ENCODE measurements at regions not wholly inside any gene's neighbourhood (a gene's known extent, or its start where the extent isn't known, plus 50 kb on each side); places are given as distances from the start of the nearest gene placed in this dataset.

DNA sequence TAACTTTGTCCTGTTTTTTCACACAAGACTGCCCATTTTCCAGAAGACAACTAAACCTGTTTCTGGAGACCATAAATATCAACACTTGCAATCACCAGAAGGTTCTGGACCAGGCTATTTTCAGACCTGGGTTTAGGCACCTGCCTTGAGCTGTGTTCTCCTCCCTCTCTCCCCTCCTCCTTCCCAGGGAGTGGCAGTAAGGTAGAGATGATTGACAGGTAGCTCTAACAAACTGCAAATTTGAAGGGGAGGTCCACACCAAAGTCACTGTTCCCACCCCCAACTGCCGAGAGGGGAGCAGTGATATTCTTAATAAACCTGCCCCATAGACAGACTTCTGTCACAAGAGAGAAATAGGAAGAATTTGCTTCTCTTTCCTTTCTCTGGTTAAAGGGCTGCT lies 91.2 kb upstream of the BACH2 start:
- H3K27ac ChIP-seq, result no peak overlapping the region
- ChIA-PET CTCF (interaction anchor here (1.9 kb wide), 1 partner anchor 91 kb away, joined by 4 read pairs; no protein-coding TSS in a partner anchor), POLR2A (ENCODE audit: unreplicated experiment) (no interaction called here)
- no peaks in the 10 kb centered on the region for H3K36me3 ChIP-seq (ENCODE audit: low read depth)
- intact Hi-C loops (cut with micrococcal nuclease; ENCODE audit: unreplicated experiment), result no loop called here
- no TSS peak for BruUV-seq (replicated peaks)
- no peaks in the 10 kb centered on the region for H3K27me3 ChIP-seq (ENCODE audit: insufficient read depth, low read depth)
- no peaks in the 10 kb centered on the region for H3K4me1 ChIP-seq (replicated peaks; ENCODE audit: insufficient read depth)
- H4K20me1 ChIP-seq (ENCODE audit: insufficient read depth), result no peaks in the 10 kb centered on the region
- H3K79me2 ChIP-seq (ENCODE audit: low read depth), result no peaks in the 10 kb centered on the region
- H2AFZ ChIP-seq, result no peak overlapping the region
- DNase-seq, result no peak
- H3K9me2 ChIP-seq (ENCODE audit: insufficient read depth), result no peaks in the 10 kb centered on the region
- no peaks in the 10 kb centered on the region for H3F3A ChIP-seq (ENCODE audit: insufficient read depth, low read depth)
- no peak overlapping the region for H3K4me3 ChIP-seq
- H3K9me3 ChIP-seq (ENCODE audit: insufficient read depth, low read depth), result no peaks in the 10 kb centered on the region
- TF ChIP-seq EZH2 (IDR thresholded peaks at IDR 0.05; ENCODE audit: low read depth), result no peak
- TF ChIP-seq, protein P1, sequence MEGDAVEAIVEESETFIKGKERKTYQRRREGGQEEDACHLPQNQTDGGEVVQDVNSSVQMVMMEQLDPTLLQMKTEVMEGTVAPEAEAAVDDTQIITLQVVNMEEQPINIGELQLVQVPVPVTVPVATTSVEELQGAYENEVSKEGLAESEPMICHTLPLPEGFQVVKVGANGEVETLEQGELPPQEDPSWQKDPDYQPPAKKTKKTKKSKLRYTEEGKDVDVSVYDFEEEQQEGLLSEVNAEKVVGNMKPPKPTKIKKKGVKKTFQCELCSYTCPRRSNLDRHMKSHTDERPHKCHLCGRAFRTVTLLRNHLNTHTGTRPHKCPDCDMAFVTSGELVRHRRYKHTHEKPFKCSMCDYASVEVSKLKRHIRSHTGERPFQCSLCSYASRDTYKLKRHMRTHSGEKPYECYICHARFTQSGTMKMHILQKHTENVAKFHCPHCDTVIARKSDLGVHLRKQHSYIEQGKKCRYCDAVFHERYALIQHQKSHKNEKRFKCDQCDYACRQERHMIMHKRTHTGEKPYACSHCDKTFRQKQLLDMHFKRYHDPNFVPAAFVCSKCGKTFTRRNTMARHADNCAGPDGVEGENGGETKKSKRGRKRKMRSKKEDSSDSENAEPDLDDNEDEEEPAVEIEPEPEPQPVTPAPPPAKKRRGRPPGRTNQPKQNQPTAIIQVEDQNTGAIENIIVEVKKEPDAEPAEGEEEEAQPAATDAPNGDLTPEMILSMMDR (conservative IDR thresholded peaks at IDR 0.05), result no peak
- no peak overlapping the region for H3K4me2 ChIP-seq

DNA sequence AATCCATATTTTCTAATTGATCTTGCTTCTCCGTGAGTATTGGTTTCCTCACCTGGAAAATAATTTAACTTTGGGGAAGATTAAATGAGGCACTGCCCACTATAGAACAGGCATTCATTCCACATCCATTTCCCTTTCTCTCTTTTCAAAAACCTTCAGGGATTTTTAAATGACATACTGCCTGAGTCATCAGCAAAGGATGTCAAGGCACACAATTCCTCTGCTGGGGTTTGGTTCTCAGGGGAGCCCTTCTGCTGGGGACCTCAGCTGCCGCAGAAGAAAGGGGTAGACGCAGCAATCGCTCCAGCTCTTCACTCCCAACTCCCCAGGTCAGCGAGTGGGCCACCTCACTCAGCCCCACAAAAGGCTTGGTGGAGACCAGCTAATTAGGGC lies 90.7 kb upstream of the BACH2 start:
- H3K9me3 ChIP-seq (ENCODE audit: insufficient read depth, low read depth), result no peaks in the 10 kb centered on the region
- H3K27ac ChIP-seq, result no peak overlapping the region
- no TSS peak for BruUV-seq (replicated peaks)
- no peaks in the 10 kb centered on the region for H3K27me3 ChIP-seq (ENCODE audit: insufficient read depth, low read depth)
- no peaks in the 10 kb centered on the region for H3K9me2 ChIP-seq (ENCODE audit: insufficient read depth)
- intact Hi-C loops (cut with micrococcal nuclease; ENCODE audit: unreplicated experiment), result no loop called here
- no peaks in the 10 kb centered on the region for H3K36me3 ChIP-seq (ENCODE audit: low read depth)
- ChIA-PET POLR2A (ENCODE audit: unreplicated experiment) (no interaction called here), CTCF (interaction anchor here (1.9 kb wide), 1 partner anchor 92 kb away, joined by 4 read pairs; no protein-coding TSS in a partner anchor)
- no peaks in the 10 kb centered on the region for H3F3A ChIP-seq (ENCODE audit: insufficient read depth, low read depth)
- no peaks in the 10 kb centered on the region for H3K79me2 ChIP-seq (ENCODE audit: low read depth)
- H3K4me2 ChIP-seq, result no peak overlapping the region
- no peak for TF ChIP-seq EZH2 (IDR thresholded peaks at IDR 0.05; ENCODE audit: low read depth)
- TF ChIP-seq, protein P1 (conservative IDR thresholded peaks at IDR 0.05), result no peak
- no peaks in the 10 kb centered on the region for H4K20me1 ChIP-seq (ENCODE audit: insufficient read depth)
- no peak overlapping the region for H3K4me3 ChIP-seq
- H2AFZ ChIP-seq, result no peak overlapping the region
- H3K4me1 ChIP-seq (replicated peaks; ENCODE audit: insufficient read depth), result no peaks in the 10 kb centered on the region
- DNase-seq, result no peak

DNA sequence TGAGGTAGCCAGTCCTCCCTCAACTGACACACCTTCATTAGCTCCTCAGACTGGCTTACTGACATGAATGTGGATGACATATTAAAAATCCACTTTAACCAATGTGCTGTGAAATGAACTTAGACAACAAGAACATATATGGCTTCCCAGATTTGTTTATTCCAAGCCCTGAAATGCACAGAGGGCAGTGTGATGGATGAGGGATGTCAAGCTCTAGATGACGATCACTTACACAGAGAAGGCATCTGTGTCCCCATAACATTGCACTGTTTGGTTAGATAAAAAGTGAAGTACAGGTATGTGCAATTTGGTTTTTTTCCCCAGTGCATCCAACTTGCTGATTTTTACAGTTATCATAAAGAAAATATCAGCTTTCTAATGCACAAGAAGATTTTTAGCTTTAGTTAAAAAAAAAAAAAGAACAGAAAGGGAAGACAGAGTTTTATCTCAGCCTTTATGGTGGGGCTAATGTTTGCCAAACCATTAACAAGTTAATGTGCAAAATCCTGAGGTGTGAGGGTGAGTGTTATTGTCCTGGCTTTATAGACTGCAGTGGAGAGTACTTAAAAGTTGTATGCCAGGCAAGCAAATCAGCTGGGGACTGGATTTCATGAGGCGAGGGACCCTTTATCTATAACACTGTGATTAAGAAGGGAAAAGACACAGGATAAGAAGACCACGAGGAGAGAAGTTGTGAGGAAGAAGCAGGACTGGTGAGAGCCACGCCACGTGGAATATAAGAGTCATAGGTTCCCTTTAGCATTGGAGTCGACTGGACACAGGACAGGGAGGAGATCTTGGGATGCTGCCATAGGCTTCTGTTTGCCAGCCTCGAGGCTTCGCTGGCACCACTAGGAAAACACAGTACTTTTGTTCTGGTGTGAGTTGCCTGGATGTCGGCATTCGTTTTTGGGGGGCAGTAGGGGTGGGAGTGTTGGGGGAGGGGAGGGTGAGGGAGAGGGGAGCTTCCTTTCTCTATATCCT lies 90.0 kb upstream of the BACH2 start:
- H3F3A ChIP-seq (ENCODE audit: insufficient read depth, low read depth), result no peaks in the 10 kb centered on the region
- POLR2A ChIA-PET (ENCODE audit: unreplicated experiment), result interaction anchor here (0.6 kb wide), 1 partner anchor 11 kb away, joined by 14 read pairs; no protein-coding TSS in a partner anchor
- H3K4me2 ChIP-seq, result no peak overlapping the region
- CTCF ChIA-PET, result interaction anchor here (1.9 kb wide), 1 partner anchor 93 kb away, joined by 4 read pairs; no protein-coding TSS in a partner anchor
- H2AFZ ChIP-seq, result no peak overlapping the region
- DNase-seq, result no peak
- H3K9me3 ChIP-seq (ENCODE audit: insufficient read depth, low read depth), result no peaks in the 10 kb centered on the region
- H3K27me3 ChIP-seq (ENCODE audit: insufficient read depth, low read depth), result no peaks in the 10 kb centered on the region
- no peaks in the 10 kb centered on the region for H4K20me1 ChIP-seq (ENCODE audit: insufficient read depth)
- no peak overlapping the region for H3K27ac ChIP-seq
- no peaks in the 10 kb centered on the region for H3K4me1 ChIP-seq (replicated peaks; ENCODE audit: insufficient read depth)
- H3K9me2 ChIP-seq (ENCODE audit: insufficient read depth), result no peaks in the 10 kb centered on the region
- no peak overlapping the region for H3K4me3 ChIP-seq
- H3K79me2 ChIP-seq (ENCODE audit: low read depth), result no peaks in the 10 kb centered on the region
- no TSS peak for BruUV-seq (replicated peaks)
- H3K36me3 ChIP-seq (ENCODE audit: low read depth), result no peaks in the 10 kb centered on the region
- no peak for TF ChIP-seq EZH2 (IDR thresholded peaks at IDR 0.05; ENCODE audit: low read depth)
- TF ChIP-seq, protein P1 (conservative IDR thresholded peaks at IDR 0.05), result no peak
- intact Hi-C loops (cut with micrococcal nuclease; ENCODE audit: unreplicated experiment), result no loop called here

All from PC-9 (cell line).